H1 (cell line): ENCODE measurements at regions not wholly inside any gene's neighbourhood (a gene's known extent, or its start where the extent isn't known, plus 50 kb on each side); places are given as distances from the start of the nearest gene placed in this dataset.

Experiments
- CTCF ChIA-PET: fragments of 300-600 bp; sonication (Branson Sonifier 250); formaldehyde crosslinking; loops from one replicate; lab custom pipeline; 2021; ENCODE audit not compliant: partially characterized antibody; lab: Charles Lee
- POLR2A ChIA-PET: fragments of 300-600 bp; sonication (Branson Sonifier 250); formaldehyde crosslinking; loops from one replicate; lab custom pipeline; 2021; ENCODE audit warnings: inconsistent platforms; ENCODE audit not compliant: partially characterized antibody; lab: Charles Lee
- DNase-seq, 2 experiments: peaks; one replicate each; pipeline versions ENCODE4 v3.0.0 to v3.0.0-alpha.2; 2010 to 2022; ENCODE audit warnings: low spot score in 2 of 2, low read depth in 1 of 2, mixed read lengths in 1 of 2
- FAIRE-seq: peaks from 2 replicates; lab custom pipeline; 2011; peaks lifted over from hg19 to GRCh38; lab: Jason Lieb, UNC
- H2AFZ ChIP-seq: 2 replicates; pipeline ENCODE4 v1.8.1; 2012; ENCODE audit warnings: low read length, inconsistent platforms
- H2AK5ac ChIP-seq: 2 replicates; pipeline ENCODE4 v1.6.1; 2013; ENCODE audit warnings: low read depth, low read length
- H2BK120ac ChIP-seq: replicated peaks from 2 replicates; pipeline ENCODE3; 2013; ENCODE audit warnings: low read depth, low read length, inconsistent platforms
- H2BK12ac ChIP-seq: 2 replicates; pipeline ENCODE4 v1.6.1; 2013; ENCODE audit warnings: low read depth, low read length
- H2BK15ac ChIP-seq: 2 replicates; pipeline ENCODE4 v1.6.1; 2013; ENCODE audit warnings: low read length
- H2BK20ac ChIP-seq: 2 replicates; pipeline ENCODE4 v1.6.1; 2013; ENCODE audit warnings: low read length
- H2BK5ac ChIP-seq: 2 replicates; pipeline ENCODE4 v1.6.1; 2013; ENCODE audit warnings: low read depth, low read length
- H3K14ac ChIP-seq: 2 replicates; pipeline ENCODE4 v1.6.1; 2013; ENCODE audit warnings: inconsistent platforms; ENCODE audit not compliant: insufficient read length
- H3K18ac ChIP-seq: 2 replicates; pipeline ENCODE4 v1.6.1; 2013; ENCODE audit warnings: low read length; ENCODE audit errors: extremely low read depth
- H3K23ac ChIP-seq: 2 replicates; pipeline ENCODE4 v1.6.1; 2013; ENCODE audit warnings: inconsistent platforms; ENCODE audit not compliant: insufficient read length
- H3K23me2 ChIP-seq: 2 replicates; pipeline ENCODE4 v1.6.1; 2013; ENCODE audit warnings: low read depth, low read length
- H3K27ac ChIP-seq: 2 replicates; pipeline ENCODE4 v1.6.1; 2011; ENCODE audit warnings: low read depth, low read length, inconsistent platforms
- H3K27me3 ChIP-seq, 4 experiments: replicated peaks in 1 of 4; 1 replicate in 1 of 4; 2 replicates in 3 of 4; pipeline versions ENCODE4 v1.6.1 to v1.8.1; 2011 to 2013; ENCODE audit warnings: low read length in 3 of 4, mild to moderate bottlenecking in 3 of 4, inconsistent platforms in 2 of 4, mixed read lengths in 2 of 4, moderate library complexity in 1 of 4; ENCODE audit not compliant: control insufficient read depth in 3 of 4, insufficient read depth in 3 of 4; ENCODE audit errors: extremely low read depth in 1 of 4
- H3K36me3 ChIP-seq, 4 experiments: 2 replicates each; pipeline versions ENCODE4 v1.6.1 to v1.8.1; 2011 to 2013; ENCODE audit warnings: mild to moderate bottlenecking in 4 of 4, low read length in 3 of 4, moderate library complexity in 2 of 4, control low read depth in 1 of 4, inconsistent platforms in 1 of 4; ENCODE audit not compliant: insufficient read depth in 4 of 4, control insufficient read depth in 2 of 4
- H3K4ac ChIP-seq: replicated peaks from 2 replicates; pipeline ENCODE3; 2013; ENCODE audit warnings: low read length, low read depth, mixed read lengths, inconsistent platforms; ENCODE audit not compliant: insufficient read length
- H3K4me1 ChIP-seq, 4 experiments: replicated peaks in 1 of 4; 1 replicate in 1 of 4; 2 replicates in 3 of 4; pipeline versions ENCODE4 v1.6.1 to v1.8.1; 2011 to 2013; ENCODE audit warnings: low read length in 3 of 4, inconsistent platforms in 2 of 4, mixed read lengths in 1 of 4; ENCODE audit not compliant: insufficient read depth in 4 of 4, control insufficient read depth in 3 of 4
- H3K4me2 ChIP-seq, 2 experiments: 2 replicates each; pipeline versions ENCODE4 v1.6.1 to v1.8.1; 2011 to 2013; ENCODE audit warnings: low read depth in 2 of 2, low read length in 2 of 2, control low read depth in 1 of 2, inconsistent platforms in 1 of 2, mild to moderate bottlenecking in 1 of 2; ENCODE audit not compliant: insufficient read depth in 1 of 2
- H3K4me3 ChIP-seq, 4 experiments: fragments of 200-600, 300-600 bp in 1 of 4; sonication (generic), shearing (Covaris generic), sonication (Bioruptor Twin) in 1 of 4; 2 replicates each; pipeline versions ENCODE4 v1.5.1 to v1.8.1; 2011 to 2016; ENCODE audit warnings: low read length in 4 of 4, low read depth in 3 of 4, control low read depth in 2 of 4, inconsistent platforms in 2 of 4, mild to moderate bottlenecking in 2 of 4, mixed read lengths in 1 of 4, moderate library complexity in 1 of 4; ENCODE audit not compliant: insufficient read depth in 2 of 4; ENCODE audit errors: extremely low read depth in 1 of 4
- H3K56ac ChIP-seq: replicated peaks from 2 replicates; pipeline ENCODE3; 2013; ENCODE audit warnings: low read depth, mild to moderate bottlenecking, mixed read lengths, low read length, inconsistent platforms; ENCODE audit not compliant: insufficient read length
- H3K79me1 ChIP-seq: 2 replicates; pipeline ENCODE4 v1.6.1; 2013; ENCODE audit warnings: low read depth, low read length, control low read depth
- H3K79me2 ChIP-seq, 2 experiments: 2 replicates each; pipeline versions ENCODE4 v1.6.1 to v1.8.1; 2012 to 2013; ENCODE audit warnings: low read length in 2 of 2, mild to moderate bottlenecking in 2 of 2, inconsistent platforms in 1 of 2; ENCODE audit not compliant: insufficient read depth in 2 of 2, control insufficient read depth in 1 of 2
- H3K9ac ChIP-seq, 4 experiments: replicated peaks in 1 of 4; 1 replicate in 1 of 4; 2 replicates in 3 of 4; pipeline versions ENCODE4 v1.6.1 to v1.8.1; 2011 to 2013; ENCODE audit warnings: low read depth in 3 of 4, low read length in 3 of 4, control low read depth in 2 of 4, mild to moderate bottlenecking in 2 of 4, moderate library complexity in 2 of 4, inconsistent platforms in 1 of 4; ENCODE audit errors: extremely low read depth in 1 of 4
- H3K9me3 ChIP-seq, 2 experiments: 2 replicates each; pipeline versions ENCODE4 v1.6.1 to v1.8.1; 2012 to 2013; ENCODE audit warnings: mild to moderate bottlenecking in 2 of 2, moderate library complexity in 2 of 2, control low read depth in 1 of 2, inconsistent platforms in 1 of 2, low read depth in 1 of 2, low read length in 1 of 2, mixed read lengths in 1 of 2; ENCODE audit not compliant: insufficient read depth in 2 of 2
- H4K20me1 ChIP-seq, 2 experiments: replicated peaks in 1 of 2; 2 replicates each; pipeline versions ENCODE3 to v1.8.1; 2011 to 2013; ENCODE audit warnings: inconsistent platforms in 2 of 2, low read length in 2 of 2, mild to moderate bottlenecking in 1 of 2; ENCODE audit not compliant: insufficient read depth in 2 of 2, control insufficient read depth in 1 of 2
- H4K5ac ChIP-seq: 2 replicates; pipeline ENCODE4 v1.6.1; 2013; ENCODE audit warnings: low read length, low read depth, mixed read lengths, inconsistent platforms; ENCODE audit not compliant: insufficient read length
- H4K8ac ChIP-seq: 2 replicates; pipeline ENCODE4 v1.8.0; 2013; ENCODE audit warnings: mild to moderate bottlenecking, moderate library complexity, low read length, inconsistent platforms; ENCODE audit not compliant: insufficient read depth; ENCODE audit errors: extremely low read depth
- H4K91ac ChIP-seq: replicated peaks from 2 replicates; pipeline ENCODE3; 2013; ENCODE audit warnings: low read length, mixed read lengths, inconsistent platforms; ENCODE audit not compliant: insufficient read length
- ASH2L ChIP-seq: fragments of 200-600, 300-600 bp; sonication (generic); IDR thresholded peaks from one replicate; pipeline ENCODE4 v1.7.1; 2017; ENCODE audit warnings: low read length
- BACH1 ChIP-seq: IDR thresholded peaks from 2 replicates; pipeline ENCODE4 v1.6.1; 2012; ENCODE audit warnings: low read length, improper control_type of control experiment
- CEBPB ChIP-seq: IDR thresholded peaks from 2 replicates; pipeline ENCODE4 v1.6.1; 2012; ENCODE audit warnings: low read depth, low read length
- CTBP2 ChIP-seq: IDR thresholded peaks from 2 replicates; pipeline ENCODE4 v1.7.0; 2011; ENCODE audit warnings: borderline replicate concordance, mild to moderate bottlenecking, moderate library complexity, mixed read lengths, low read length; ENCODE audit not compliant: insufficient read depth, insufficient read length
- NRF1 ChIP-seq: IDR thresholded peaks from 2 replicates; pipeline ENCODE4 v1.6.1; 2011; ENCODE audit warnings: mild to moderate bottlenecking, low read depth, low read length, improper control_type of control experiment
- WGBS, 2 experiments: shearing (Covaris generic) in 1 of 2; methylation state at CpG; one replicate each; pipeline versions ENCODE4 v1.1.6 to v1.1.7; 2013 to 2015; ENCODE audit warnings: low lambda C conversion rate in 2 of 2, mixed read lengths in 2 of 2, inconsistent platforms in 1 of 2, low coverage in 1 of 2, missing lambda C conversion rate in 1 of 2; ENCODE audit not compliant: insufficient replicate concordance in 2 of 2, insufficient coverage in 1 of 2, insufficient read length in 1 of 2; ENCODE audit errors: extremely low coverage in 1 of 2, missing lambda C conversion rate in 1 of 2; 5-methylcytosine and 5-hydroxymethylcytosine counted together

DNA sequence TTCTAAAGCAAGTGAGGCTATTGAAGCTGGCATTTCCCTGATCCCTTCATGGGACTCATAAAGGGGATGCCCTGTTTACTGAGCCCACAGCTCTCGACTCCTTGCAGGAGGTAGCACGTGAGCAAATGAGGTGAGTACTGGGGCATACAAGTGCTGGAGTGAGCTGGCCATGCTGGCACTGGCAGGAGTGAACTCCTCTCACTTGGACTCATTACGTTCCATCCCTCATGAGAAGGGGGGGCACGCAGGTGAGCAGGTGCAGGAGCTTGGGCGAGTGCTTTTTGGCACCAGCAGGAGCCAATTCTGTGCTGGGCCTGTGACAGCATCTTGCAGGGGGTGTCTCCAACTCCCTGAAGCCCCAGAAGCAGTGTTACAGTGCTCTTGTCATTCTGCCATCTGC is 337.1 kb upstream of the CA10 start:
- 74% methylated on average over 5 of the region's 5 CpGs; no CpG with 5 or more reads in 1 of the 2 experiments for WGBS, 2 experiments
- H3K27me3 ChIP-seq, result no peaks in the 10 kb centered on the region
- H3K9ac ChIP-seq, result no peak overlapping the region
- no peak overlapping the region for H2BK15ac ChIP-seq
- H3K18ac ChIP-seq, result no peak overlapping the region
- no peaks in the 10 kb centered on the region for H3K79me2 ChIP-seq
- FAIRE-seq (no peak), DNase-seq (no peak)
- no peaks in the 10 kb centered on the region for H3K4me1 ChIP-seq
- H2AK5ac ChIP-seq, result no peak overlapping the region
- H3K27ac ChIP-seq, result no peak overlapping the region
- no peak overlapping the region for H4K91ac ChIP-seq
- no peaks in the 10 kb centered on the region for H3K9me3 ChIP-seq
- no peaks in the 10 kb centered on the region for H4K20me1 ChIP-seq
- H4K5ac ChIP-seq, result no peak overlapping the region
- no peak overlapping the region for H2BK12ac ChIP-seq
- no peak overlapping the region for H2BK120ac ChIP-seq
- H3K4me3 ChIP-seq, result no peak overlapping the region
- TF ChIP-seq BACH1 (no peak), ASH2L (no peak), CTBP2 (no peak), CEBPB (no peak), NRF1 (no peak)
- H3K4ac ChIP-seq, result no peak overlapping the region
- H4K8ac ChIP-seq, result no peak overlapping the region
- no peak overlapping the region for H2BK20ac ChIP-seq
- no peak overlapping the region for H3K14ac ChIP-seq
- H3K23me2 ChIP-seq, result no peaks in the 10 kb centered on the region
- no peak overlapping the region for H3K23ac ChIP-seq
- POLR2A ChIA-PET, result interaction anchor here (0.6 kb wide), 1 partner anchor 253 kb away, joined by 3 read pairs; no protein-coding TSS in a partner anchor
- CTCF ChIA-PET, result no interaction called here
- H3K4me2 ChIP-seq, result no peak overlapping the region
- H2BK5ac ChIP-seq, result no peak overlapping the region
- H2AFZ ChIP-seq, result no peak overlapping the region
- H3K56ac ChIP-seq, result no peak overlapping the region
- H3K79me1 ChIP-seq, result no peaks in the 10 kb centered on the region
- no peaks in the 10 kb centered on the region for H3K36me3 ChIP-seq
